Ascending aorta (tissue), 2 donors: ENCODE measurements at regions not wholly inside any gene's neighbourhood (a gene's known extent, or its start where the extent isn't known, plus 50 kb on each side); places are given as distances from the start of the nearest gene placed in this dataset.

Source experiments
- DNase-seq, 2 donors: peaks; one replicate each; pipeline ENCODE4 v3.0.0-alpha.2; 2019; ENCODE audit warnings: low spot score in 2 of 2
- H3K27ac ChIP-seq, 2 donors: fragments of 200-600 bp; sonication (generic); one replicate each; pipeline ENCODE4 v1.5.1; 2016 to 2017; ENCODE audit warnings: mild to moderate bottlenecking in 1 of 2
- H3K27me3 ChIP-seq: fragments of 200-600 bp; sonication (generic); one replicate; pipeline ENCODE4 v1.5.1; 2017
- H3K36me3 ChIP-seq, 2 donors: fragments of 200-600 bp; sonication (generic); one replicate each; pipeline ENCODE4 v1.5.1; 2016
- H3K4me1 ChIP-seq, 2 donors: fragments of 200-600 bp; sonication (generic); one replicate each; pipeline ENCODE4 v1.5.1; 2016 to 2017; ENCODE audit warnings: mild to moderate bottlenecking in 1 of 2
- H3K4me3 ChIP-seq, 2 donors: fragments of 200-600 bp; sonication (generic); one replicate each; pipeline ENCODE4 v1.5.1; 2016 to 2017; ENCODE audit warnings: mild to moderate bottlenecking in 1 of 2
- H3K9me3 ChIP-seq, 2 donors: fragments of 200-600 bp; sonication (generic); one replicate each; pipeline ENCODE4 v1.5.1; 2016
- intact Hi-C: fragments of 100-400 bp; cut with DNase I; formaldehyde crosslinking; loops from one replicate; pipeline ENCODE4 v1.15.1; 2023
- TF ChIP-seq, protein P1 (sequence below), 3 experiments: fragments of 200-600 bp in 2 of 3; fragments of 450-650 bp in 1 of 3; sonication (generic) in 2 of 3; IDR thresholded peaks; one replicate each; pipeline ENCODE4 v1.5.1; 2016 to 2019; ENCODE audit warnings: antibody characterized with exemption in 3 of 3, mild to moderate bottlenecking in 1 of 3, moderate library complexity in 1 of 3

DNA sequence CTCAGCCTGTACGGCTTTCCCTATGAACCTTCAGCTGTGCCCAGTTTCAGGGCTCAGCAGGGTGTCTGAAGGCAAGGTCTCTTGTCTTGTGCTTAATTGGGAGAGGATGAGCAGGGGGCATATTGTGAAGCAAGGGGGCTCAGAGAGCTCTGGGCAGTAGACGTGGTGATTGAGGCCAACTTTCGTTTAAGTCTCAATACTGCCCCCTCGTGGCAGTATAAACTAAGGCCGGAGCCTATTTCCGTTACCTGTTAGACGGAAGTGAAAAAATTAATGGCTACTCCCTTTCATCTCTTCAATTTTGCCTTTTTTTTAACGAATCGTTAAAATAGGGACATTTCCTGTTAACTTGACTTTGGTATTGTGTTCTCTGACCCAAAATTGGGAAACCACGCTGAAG, 193.4 kb downstream of the TDRD15 start:
- Histone ChIP-seq H3K4me1 (no peaks in the 10 kb centered on the region), H3K9me3 (no peaks in the 10 kb centered on the region), H3K27me3 (no peaks in the 10 kb centered on the region), H3K4me3 (no peak overlapping the region), H3K36me3 (no peaks in the 10 kb centered on the region), H3K27ac (no peak overlapping the region)
- TF ChIP-seq, protein P1, sequence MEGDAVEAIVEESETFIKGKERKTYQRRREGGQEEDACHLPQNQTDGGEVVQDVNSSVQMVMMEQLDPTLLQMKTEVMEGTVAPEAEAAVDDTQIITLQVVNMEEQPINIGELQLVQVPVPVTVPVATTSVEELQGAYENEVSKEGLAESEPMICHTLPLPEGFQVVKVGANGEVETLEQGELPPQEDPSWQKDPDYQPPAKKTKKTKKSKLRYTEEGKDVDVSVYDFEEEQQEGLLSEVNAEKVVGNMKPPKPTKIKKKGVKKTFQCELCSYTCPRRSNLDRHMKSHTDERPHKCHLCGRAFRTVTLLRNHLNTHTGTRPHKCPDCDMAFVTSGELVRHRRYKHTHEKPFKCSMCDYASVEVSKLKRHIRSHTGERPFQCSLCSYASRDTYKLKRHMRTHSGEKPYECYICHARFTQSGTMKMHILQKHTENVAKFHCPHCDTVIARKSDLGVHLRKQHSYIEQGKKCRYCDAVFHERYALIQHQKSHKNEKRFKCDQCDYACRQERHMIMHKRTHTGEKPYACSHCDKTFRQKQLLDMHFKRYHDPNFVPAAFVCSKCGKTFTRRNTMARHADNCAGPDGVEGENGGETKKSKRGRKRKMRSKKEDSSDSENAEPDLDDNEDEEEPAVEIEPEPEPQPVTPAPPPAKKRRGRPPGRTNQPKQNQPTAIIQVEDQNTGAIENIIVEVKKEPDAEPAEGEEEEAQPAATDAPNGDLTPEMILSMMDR (IDR thresholded peaks at IDR 0.05), result peak; percentile 50 to 80 (median 61)
- peak in 1 of 2 donors; percentile 69 for DNase-seq
- intact Hi-C loops, result loop anchor here (1.0 to 10.0 kb wide), 3 partner anchors 142 to 632 kb away; no protein-coding TSS in a partner anchor

DNA sequence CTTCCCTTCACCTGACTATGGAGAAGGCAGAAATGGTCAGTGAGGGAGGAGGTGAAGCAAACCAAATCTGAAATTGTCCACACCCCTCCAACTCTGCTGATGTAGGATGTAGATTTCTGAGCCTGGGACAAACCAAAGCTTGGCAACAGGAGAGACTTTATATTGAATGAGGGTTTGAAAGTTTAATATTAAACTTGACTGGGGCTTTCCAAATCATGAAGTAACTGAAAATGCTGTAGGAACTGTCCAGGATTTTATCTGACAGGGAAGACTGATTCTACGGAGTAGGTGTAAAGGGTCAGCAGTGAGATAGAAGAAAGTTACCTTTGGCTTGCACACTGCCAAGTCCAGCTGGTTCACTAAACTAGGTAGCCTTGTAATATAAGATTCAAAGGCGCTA, 194.5 kb downstream of the TDRD15 start:
- Histone ChIP-seq H3K4me3 (no peak overlapping the region), H3K27ac (no peak overlapping the region), H3K9me3 (no peaks in the 10 kb centered on the region), H3K27me3 (no peaks in the 10 kb centered on the region), H3K36me3 (no peaks in the 10 kb centered on the region), H3K4me1 (no peaks in the 10 kb centered on the region)
- no peak for DNase-seq
- TF ChIP-seq, protein P1 (IDR thresholded peaks at IDR 0.05), result no peak
- intact Hi-C loops, result loop anchor here (10.0 kb wide), 1 partner anchor 633 kb away; no protein-coding TSS in a partner anchor

DNA sequence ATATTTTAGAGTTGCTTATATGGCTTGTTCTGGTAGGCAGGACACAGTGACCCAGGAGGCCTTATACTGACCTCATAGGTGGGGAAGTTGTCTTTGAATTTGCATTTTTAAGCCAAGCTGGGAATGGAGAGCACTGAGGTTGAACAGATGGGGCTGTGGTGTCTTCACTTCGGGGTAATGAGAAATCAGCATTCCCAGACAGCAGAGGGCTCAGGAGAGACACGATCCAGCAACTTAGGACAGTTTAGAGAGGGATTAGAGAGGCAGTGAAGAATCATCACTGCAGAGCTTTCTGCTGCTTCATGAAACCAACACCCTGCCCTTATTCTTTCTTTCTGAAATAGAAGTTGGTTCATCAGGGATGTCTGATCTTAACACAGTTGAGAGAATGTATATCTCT, 202.4 kb downstream of the TDRD15 start:
- no peak for DNase-seq
- Histone ChIP-seq H3K27me3 (no peaks in the 10 kb centered on the region), H3K4me1 (no peaks in the 10 kb centered on the region), H3K36me3 (no peaks in the 10 kb centered on the region), H3K4me3 (no peak overlapping the region), H3K27ac (no peak overlapping the region), H3K9me3 (no peaks in the 10 kb centered on the region)
- intact Hi-C loops, result no loop called here
- TF ChIP-seq, protein P1 (IDR thresholded peaks at IDR 0.05), result no peak

DNA sequence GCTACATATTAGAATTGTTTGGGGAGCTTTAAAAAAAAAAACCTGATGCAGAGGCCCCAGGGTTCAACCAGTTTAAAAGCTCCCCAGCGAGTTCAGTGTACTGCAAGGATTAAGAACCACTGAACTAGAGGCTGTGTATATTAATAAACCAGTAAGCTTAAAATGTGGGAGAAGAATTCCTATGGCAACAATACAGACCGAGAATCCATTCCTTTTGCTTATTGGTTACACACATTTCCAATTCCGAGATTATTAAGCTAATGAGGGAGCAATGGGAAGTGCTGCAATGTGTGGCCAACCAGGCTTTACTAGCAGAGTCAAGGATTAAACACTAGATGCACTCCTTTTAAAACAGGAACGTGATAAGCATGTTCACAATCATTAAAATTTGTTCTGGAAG, 204.4 kb downstream of the TDRD15 start:
- Histone ChIP-seq H3K4me3 (no peak overlapping the region), H3K9me3 (no peaks in the 10 kb centered on the region), H3K27me3 (no peaks in the 10 kb centered on the region), H3K36me3 (peaks cover 0 to 4% of the 10 kb centered on the region in 2 donors), H3K27ac (no peak overlapping the region), H3K4me1 (no peaks in the 10 kb centered on the region)
- TF ChIP-seq, protein P1 (IDR thresholded peaks at IDR 0.05), result no peak
- intact Hi-C loops, result no loop called here
- no peak for DNase-seq

DNA sequence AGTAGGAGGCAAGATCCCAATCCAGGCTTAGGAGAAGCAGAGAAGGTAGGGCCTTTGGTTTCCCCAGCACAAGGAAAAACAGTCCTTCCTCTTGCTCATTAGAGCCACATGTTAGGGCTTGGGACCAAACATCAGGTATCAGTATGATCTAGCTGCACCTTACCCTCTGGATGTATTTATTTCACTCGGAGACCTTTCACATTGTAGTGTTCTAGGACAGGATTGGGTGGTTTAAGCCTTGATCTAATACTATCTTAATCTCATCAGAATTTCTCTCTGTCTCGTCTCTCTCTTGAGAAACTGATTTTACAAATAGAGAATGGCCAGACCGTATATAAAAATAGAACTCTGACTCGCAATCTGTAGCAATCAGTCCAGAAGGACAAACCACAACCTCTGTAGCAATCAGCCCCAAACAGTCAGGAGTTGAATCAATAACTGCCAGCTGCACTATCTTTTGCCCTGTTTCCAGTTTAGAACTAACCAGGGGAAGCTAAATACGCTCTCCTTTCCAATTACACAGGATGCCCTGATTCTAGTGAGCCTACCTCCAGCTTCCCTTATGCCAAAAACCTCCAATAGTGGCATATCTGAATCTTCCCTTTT, 207.1 kb downstream of the TDRD15 start:
- Histone ChIP-seq H3K4me1 (no peaks in the 10 kb centered on the region), H3K36me3 (peaks cover 0 to 4% of the 10 kb centered on the region in 2 donors), H3K9me3 (no peaks in the 10 kb centered on the region), H3K27me3 (no peaks in the 10 kb centered on the region), H3K4me3 (no peak overlapping the region), H3K27ac (no peak overlapping the region)
- no peak for DNase-seq
- TF ChIP-seq, protein P1 (IDR thresholded peaks at IDR 0.05), result no peak
- intact Hi-C loops, result no loop called here
